ENCODE measurements at regions not wholly inside any gene's neighbourhood (a gene's known extent, or its start where the extent isn't known, plus 50 kb on each side); places are given as distances from the start of the nearest gene placed in this dataset.

DNA sequence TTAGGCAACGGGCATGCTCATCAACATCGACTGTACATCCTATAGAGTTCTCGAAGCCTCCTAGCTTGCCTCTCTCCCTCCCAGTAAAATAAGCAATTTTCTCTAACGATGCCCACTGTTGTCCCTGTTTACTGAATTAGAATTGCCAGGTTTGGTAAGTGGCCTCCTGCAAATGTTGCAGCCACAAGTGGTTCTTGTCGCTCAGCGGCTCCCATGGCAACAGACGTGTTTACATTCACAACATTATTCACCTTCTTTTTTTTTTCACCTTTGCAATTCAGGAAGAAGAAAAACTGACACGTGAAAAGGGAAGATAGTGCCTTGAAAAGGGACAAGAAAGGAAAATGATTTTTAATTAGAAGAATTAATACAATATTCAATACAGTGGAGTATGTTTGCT, 100.9 kb upstream of the PKP2 start:
- TF ChIP-seq EZH2 (IDR thresholded peaks at IDR 0.05; ENCODE audit: borderline replicate concordance, low read depth, low read length, poor library complexity, severe bottlenecking), result no peak
- TF ChIP-seq, protein P1, sequence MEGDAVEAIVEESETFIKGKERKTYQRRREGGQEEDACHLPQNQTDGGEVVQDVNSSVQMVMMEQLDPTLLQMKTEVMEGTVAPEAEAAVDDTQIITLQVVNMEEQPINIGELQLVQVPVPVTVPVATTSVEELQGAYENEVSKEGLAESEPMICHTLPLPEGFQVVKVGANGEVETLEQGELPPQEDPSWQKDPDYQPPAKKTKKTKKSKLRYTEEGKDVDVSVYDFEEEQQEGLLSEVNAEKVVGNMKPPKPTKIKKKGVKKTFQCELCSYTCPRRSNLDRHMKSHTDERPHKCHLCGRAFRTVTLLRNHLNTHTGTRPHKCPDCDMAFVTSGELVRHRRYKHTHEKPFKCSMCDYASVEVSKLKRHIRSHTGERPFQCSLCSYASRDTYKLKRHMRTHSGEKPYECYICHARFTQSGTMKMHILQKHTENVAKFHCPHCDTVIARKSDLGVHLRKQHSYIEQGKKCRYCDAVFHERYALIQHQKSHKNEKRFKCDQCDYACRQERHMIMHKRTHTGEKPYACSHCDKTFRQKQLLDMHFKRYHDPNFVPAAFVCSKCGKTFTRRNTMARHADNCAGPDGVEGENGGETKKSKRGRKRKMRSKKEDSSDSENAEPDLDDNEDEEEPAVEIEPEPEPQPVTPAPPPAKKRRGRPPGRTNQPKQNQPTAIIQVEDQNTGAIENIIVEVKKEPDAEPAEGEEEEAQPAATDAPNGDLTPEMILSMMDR (conservative IDR thresholded peaks at IDR 0.05; ENCODE audit: low read depth, low read length), result no peak

Measured in A673 (cell line).